GM12878 (cell line): ENCODE measurements at regions not wholly inside any gene's neighbourhood (a gene's known extent, or its start where the extent isn't known, plus 50 kb on each side); places are given as distances from the start of the nearest gene placed in this dataset.

Experiments
- ATAC-seq: fragments of 200-7000 bp; cut with Tn5 transposase; 3 replicates; pipeline ENCODE4 v1.9.1; 2020; ENCODE audit warnings: mild to moderate bottlenecking, moderate library complexity
- BruUV-seq: library from RNA; stranded (reverse); fragments of 400-500 nt; replicated peaks from 2 replicates; lab custom pipeline; 2021; lab: Mats Ljungman, UMichigan
- CTCF ChIA-PET: fragments of 300-600 bp; sonication (Branson Sonifier 250); formaldehyde crosslinking; extraction: SDS; loops from one replicate; lab custom pipeline; 2021; ENCODE audit warnings: inconsistent platforms; lab: Yijun Ruan, JAX
- POLR2A ChIA-PET: fragments of 350-600 bp; formaldehyde crosslinking; extraction: SDS; loops from one replicate; lab custom pipeline; 2021; ENCODE audit warnings: inconsistent platforms; lab: Charles Lee
- RAD21 ChIA-PET: fragments of 300-600 bp; sonication (Branson Sonifier 250); formaldehyde crosslinking; loops from one replicate; lab custom pipeline; 2023; ENCODE audit warnings: antibody characterized with exemption; ENCODE audit not compliant: unreplicated experiment; lab: Charles Lee
- SMC1A ChIA-PET: fragments of 300-600 bp; sonication (Branson Sonifier 250); formaldehyde crosslinking; loops from one replicate; lab custom pipeline; 2023; ENCODE audit not compliant: unreplicated experiment, uncharacterized antibody; lab: Charles Lee
- DNase-seq: peaks from one replicate; pipeline ENCODE4 v3.0.0-alpha.2; 2011; ENCODE audit warnings: low read depth, low spot score
- FAIRE-seq: peaks from 3 replicates; lab custom pipeline; 2011; peaks lifted over from hg19 to GRCh38; lab: Jason Lieb, UNC
- H2AFZ ChIP-seq: 2 replicates; pipeline ENCODE4 v1.6.0; 2011; ENCODE audit warnings: low read depth, low read length, control low read depth; ENCODE audit not compliant: control insufficient read depth
- H3K27ac ChIP-seq: 2 replicates; pipeline ENCODE4 v1.5.1; 2011; ENCODE audit warnings: control low read depth; ENCODE audit not compliant: control insufficient read depth, insufficient read depth
- H3K27me3 ChIP-seq, 2 experiments: replicated peaks in 1 of 2; 2 replicates each; pipeline versions ENCODE4 v1.6.0 to v1.6.1; 2011; ENCODE audit warnings: low read length in 1 of 2; ENCODE audit not compliant: control insufficient read depth in 2 of 2, insufficient read depth in 2 of 2
- H3K36me3 ChIP-seq, 2 experiments: 2 replicates each; pipeline ENCODE4 v1.5.1; 2011; ENCODE audit warnings: low read length in 1 of 2; ENCODE audit not compliant: control insufficient read depth in 2 of 2, insufficient read depth in 2 of 2
- H3K4me1 ChIP-seq: 2 replicates; pipeline ENCODE4 v1.6.1; 2011; ENCODE audit warnings: mild to moderate bottlenecking, low read length, moderate library complexity, mixed read lengths; ENCODE audit not compliant: control insufficient read depth, insufficient read depth
- H3K4me2 ChIP-seq: 2 replicates; pipeline ENCODE4 v1.6.0; 2011; ENCODE audit warnings: control low read depth; ENCODE audit not compliant: control insufficient read depth, insufficient read depth
- H3K4me3 ChIP-seq: fragments of 200-600 bp; sonication (generic); 2 replicates; pipeline ENCODE4 v1.5.1; 2016
- H3K79me2 ChIP-seq: 2 replicates; pipeline ENCODE4 v1.6.0; 2011; ENCODE audit warnings: low read length; ENCODE audit not compliant: control insufficient read depth, insufficient read depth
- H3K9ac ChIP-seq: 2 replicates; pipeline ENCODE4 v1.8.0; 2011; ENCODE audit warnings: low read length, control low read depth, mixed read lengths; ENCODE audit not compliant: control insufficient read depth, insufficient read depth
- H3K9me3 ChIP-seq: replicated peaks from 3 replicates; pipeline ENCODE4 v1.5.1; 2011; ENCODE audit warnings: mild to moderate bottlenecking, low read length; ENCODE audit not compliant: control insufficient read depth, insufficient read depth
- H4K20me1 ChIP-seq: 2 replicates; pipeline ENCODE4 v1.6.0; 2011; ENCODE audit not compliant: control insufficient read depth, insufficient read depth
- CREB1 ChIP-seq: IDR thresholded peaks from 2 replicates; pipeline ENCODE4 v1.6.1; 2012; ENCODE audit warnings: low read depth, mild to moderate bottlenecking, inconsistent platforms
- E2F4 ChIP-seq: IDR thresholded peaks from 2 replicates; pipeline ENCODE4 v1.6.1; 2012; ENCODE audit warnings: low read depth, low read length, improper control_type of control experiment
- HCFC1 ChIP-seq: fragments of 150-350 bp; IDR thresholded peaks from 2 replicates; pipeline ENCODE4 v1.6.1; 2014; ENCODE audit warnings: low read length
- KDM1A ChIP-seq: fragments of 200-600 bp; sonication (generic); IDR thresholded peaks from 2 replicates; pipeline ENCODE4 v1.6.1; 2016; ENCODE audit warnings: borderline replicate concordance
- POLR2AphosphoS5 ChIP-seq: IDR thresholded peaks from 2 replicates; pipeline ENCODE4 v1.6.1; 2011; ENCODE audit warnings: mild to moderate bottlenecking, low read length, inconsistent platforms
- RAD21 ChIP-seq: IDR thresholded peaks from 2 replicates; pipeline ENCODE4 v1.6.1; 2011; ENCODE audit warnings: mild to moderate bottlenecking, low read depth, low read length, moderate library complexity; ENCODE audit not compliant: insufficient read depth
- RUNX3 ChIP-seq: IDR thresholded peaks from 2 replicates; pipeline ENCODE4 v1.6.1; 2012; ENCODE audit warnings: low read length, inconsistent platforms
- SPI1 ChIP-seq: IDR thresholded peaks from 2 replicates; pipeline ENCODE4 v1.6.1; 2011; ENCODE audit warnings: low read depth, mild to moderate bottlenecking, low read length, moderate library complexity, borderline replicate concordance; ENCODE audit not compliant: insufficient read depth
- ZBED1 ChIP-seq: IDR thresholded peaks from 2 replicates; pipeline ENCODE4 v1.6.1; 2016; ENCODE audit warnings: borderline replicate concordance
- ZNF24 ChIP-seq: fragments of 450-650 bp; IDR thresholded peaks from 2 replicates; pipeline ENCODE4 v1.6.1; 2017; ENCODE audit warnings: antibody characterized with exemption, mild to moderate bottlenecking
- ZNF274 ChIP-seq: IDR thresholded peaks from one replicate; pipeline ENCODE4 v1.8.0; 2011; ENCODE audit not compliant: insufficient read length, insufficient read depth
- ZNF622 ChIP-seq: fragments of 450-650 bp; IDR thresholded peaks from 2 replicates; pipeline ENCODE4 v1.6.1; 2017; ENCODE audit warnings: mild to moderate bottlenecking, inconsistent platforms
- WGBS: methylation state at CpG from one replicate; pipeline ENCODE4 v1.1.6; 2016; ENCODE audit warnings: low lambda C conversion rate; ENCODE audit not compliant: insufficient replicate concordance, insufficient coverage; ENCODE audit errors: missing lambda C conversion rate; 5-methylcytosine and 5-hydroxymethylcytosine counted together
- in situ Hi-C: fragments of 300-500 bp; cut with MboI; formaldehyde crosslinking; loops from 9 replicates; pipeline ENCODE4 v1.14.3; 2018; ENCODE audit warnings: mixed read lengths
- intact Hi-C: fragments of 100-400 bp; cut with micrococcal nuclease; formaldehyde crosslinking; loops from one replicate; pipeline ENCODE4 v1.14.2; 2022; ENCODE audit not compliant: unreplicated experiment
- TF ChIP-seq, protein P1 (sequence below): fragments of 450-650 bp; formaldehyde crosslinking; IDR thresholded peaks from 2 replicates; pipeline ENCODE4 v1.4.0; 2022; ENCODE audit warnings: mild to moderate bottlenecking, moderate library complexity
- TF ChIP-seq, protein P2 (sequence below): fragments of 450-650 bp; conservative IDR thresholded peaks from 2 replicates; pipeline ENCODE4 v1.6.1; 2017; ENCODE audit warnings: mild to moderate bottlenecking, moderate library complexity
- TF ChIP-seq, protein P3 (sequence below): IDR thresholded peaks from 2 replicates; pipeline ENCODE4 v1.6.1; 2011; ENCODE audit warnings: mild to moderate bottlenecking, low read depth, low read length, moderate library complexity; ENCODE audit not compliant: insufficient replicate concordance

DNA sequence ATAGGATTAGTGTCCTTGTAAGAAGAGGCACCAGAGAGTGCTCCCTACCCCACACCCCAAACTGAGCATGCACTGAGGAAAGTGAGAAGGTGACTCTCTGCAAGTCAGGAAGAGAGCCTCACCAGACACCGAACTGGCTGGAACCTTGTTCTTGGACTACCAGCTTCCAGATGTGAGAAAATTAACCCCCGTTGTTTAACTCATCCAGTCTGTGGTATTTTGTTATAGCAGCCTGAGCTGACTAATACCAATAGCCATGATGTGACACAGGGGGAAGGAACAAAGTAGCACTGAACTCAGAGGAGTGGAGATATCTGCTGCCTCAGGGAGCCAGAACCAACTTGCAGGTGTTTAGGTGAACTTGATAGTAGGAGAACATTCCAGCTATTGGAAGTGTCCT, 415.2 kb upstream of the ZMIZ1 start:
- SMC1A ChIA-PET, result no interaction called here
- in situ Hi-C loops, result no loop called here
- Histone ChIP-seq H3K9ac (no peak overlapping the region), H4K20me1 (no peaks in the 10 kb centered on the region), H2AFZ (no peak overlapping the region), H3K9me3 (no peaks in the 10 kb centered on the region), H3K27ac (no peak overlapping the region), H3K4me3 (no peak overlapping the region), H3K27me3 (no peaks in the 10 kb centered on the region), H3K4me2 (no peak overlapping the region), H3K36me3 (no peaks in the 10 kb centered on the region), H3K4me1 (peaks cover under 1% of the 10 kb centered on the region; the same call in 1 of the 2 replicates), H3K79me2 (no peaks in the 10 kb centered on the region)
- intact Hi-C loops, result no loop called here
- FAIRE-seq, result no peak
- no peak for ATAC-seq
- no TSS peak for BruUV-seq
- 37% methylated on average over 2 of the region's 2 CpGs for WGBS
- CTCF ChIA-PET, result interaction anchor here (1.2 to 1.3 kb wide), 2 partner anchors 111 to 606 kb away, joined by 3 to 4 read pairs; no protein-coding TSS in a partner anchor
- DNase-seq, result no peak
- no peak for TF ChIP-seq KDM1A
- no peak for TF ChIP-seq RAD21
- no peak for TF ChIP-seq ZNF24
- no peak for TF ChIP-seq SPI1
- TF ChIP-seq RUNX3, result no peak
- TF ChIP-seq, protein P1, sequence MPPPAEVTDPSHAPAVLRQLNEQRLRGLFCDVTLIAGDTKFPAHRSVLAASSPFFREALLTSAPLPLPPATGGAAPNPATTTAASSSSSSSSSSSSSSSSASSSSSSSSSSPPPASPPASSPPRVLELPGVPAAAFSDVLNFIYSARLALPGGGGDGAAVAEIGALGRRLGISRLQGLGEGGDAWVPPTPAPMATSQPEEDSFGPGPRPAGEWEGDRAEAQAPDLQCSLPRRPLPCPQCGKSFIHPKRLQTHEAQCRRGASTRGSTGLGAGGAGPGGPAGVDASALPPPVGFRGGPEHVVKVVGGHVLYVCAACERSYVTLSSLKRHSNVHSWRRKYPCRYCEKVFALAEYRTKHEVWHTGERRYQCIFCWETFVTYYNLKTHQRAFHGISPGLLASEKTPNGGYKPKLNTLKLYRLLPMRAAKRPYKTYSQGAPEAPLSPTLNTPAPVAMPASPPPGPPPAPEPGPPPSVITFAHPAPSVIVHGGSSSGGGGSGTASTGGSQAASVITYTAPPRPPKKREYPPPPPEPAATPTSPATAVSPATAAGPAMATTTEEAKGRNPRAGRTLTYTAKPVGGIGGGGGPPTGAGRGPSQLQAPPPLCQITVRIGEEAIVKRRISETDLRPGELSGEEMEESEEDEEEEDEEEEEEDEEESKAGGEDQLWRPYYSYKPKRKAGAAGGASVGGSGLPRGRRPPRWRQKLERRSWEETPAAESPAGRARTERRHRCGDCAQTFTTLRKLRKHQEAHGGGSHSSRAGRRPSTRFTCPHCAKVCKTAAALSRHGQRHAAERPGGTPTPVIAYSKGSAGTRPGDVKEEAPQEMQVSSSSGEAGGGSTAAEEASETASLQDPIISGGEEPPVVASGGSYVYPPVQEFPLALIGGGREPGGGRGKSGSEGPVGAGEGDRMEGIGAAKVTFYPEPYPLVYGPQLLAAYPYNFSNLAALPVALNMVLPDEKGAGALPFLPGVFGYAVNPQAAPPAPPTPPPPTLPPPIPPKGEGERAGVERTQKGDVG (CRISPR knock-in tag), result no peak
- no peak for TF ChIP-seq E2F4
- TF ChIP-seq ZNF622, result no peak
- no peak for TF ChIP-seq POLR2AphosphoS5
- no peak for TF ChIP-seq CREB1
- TF ChIP-seq, protein P2, sequence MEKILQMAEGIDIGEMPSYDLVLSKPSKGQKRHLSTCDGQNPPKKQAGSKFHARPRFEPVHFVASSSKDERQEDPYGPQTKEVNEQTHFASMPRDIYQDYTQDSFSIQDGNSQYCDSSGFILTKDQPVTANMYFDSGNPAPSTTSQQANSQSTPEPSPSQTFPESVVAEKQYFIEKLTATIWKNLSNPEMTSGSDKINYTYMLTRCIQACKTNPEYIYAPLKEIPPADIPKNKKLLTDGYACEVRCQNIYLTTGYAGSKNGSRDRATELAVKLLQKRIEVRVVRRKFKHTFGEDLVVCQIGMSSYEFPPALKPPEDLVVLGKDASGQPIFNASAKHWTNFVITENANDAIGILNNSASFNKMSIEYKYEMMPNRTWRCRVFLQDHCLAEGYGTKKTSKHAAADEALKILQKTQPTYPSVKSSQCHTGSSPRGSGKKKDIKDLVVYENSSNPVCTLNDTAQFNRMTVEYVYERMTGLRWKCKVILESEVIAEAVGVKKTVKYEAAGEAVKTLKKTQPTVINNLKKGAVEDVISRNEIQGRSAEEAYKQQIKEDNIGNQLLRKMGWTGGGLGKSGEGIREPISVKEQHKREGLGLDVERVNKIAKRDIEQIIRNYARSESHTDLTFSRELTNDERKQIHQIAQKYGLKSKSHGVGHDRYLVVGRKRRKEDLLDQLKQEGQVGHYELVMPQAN, result no peak
- no peak for TF ChIP-seq ZNF274
- TF ChIP-seq, protein P3, sequence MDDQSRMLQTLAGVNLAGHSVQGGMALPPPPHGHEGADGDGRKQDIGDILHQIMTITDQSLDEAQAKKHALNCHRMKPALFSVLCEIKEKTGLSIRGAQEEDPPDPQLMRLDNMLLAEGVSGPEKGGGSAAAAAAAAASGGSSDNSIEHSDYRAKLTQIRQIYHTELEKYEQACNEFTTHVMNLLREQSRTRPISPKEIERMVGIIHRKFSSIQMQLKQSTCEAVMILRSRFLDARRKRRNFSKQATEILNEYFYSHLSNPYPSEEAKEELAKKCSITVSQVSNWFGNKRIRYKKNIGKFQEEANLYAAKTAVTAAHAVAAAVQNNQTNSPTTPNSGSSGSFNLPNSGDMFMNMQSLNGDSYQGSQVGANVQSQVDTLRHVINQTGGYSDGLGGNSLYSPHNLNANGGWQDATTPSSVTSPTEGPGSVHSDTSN, result no peak
- TF ChIP-seq ZBED1, result no peak
- no peak for TF ChIP-seq HCFC1
- RAD21 ChIA-PET, result interaction anchor here (1.0 kb wide), 1 partner anchor 606 kb away, joined by 4 read pairs; no protein-coding TSS in a partner anchor
- POLR2A ChIA-PET, result no interaction called here
